HG02763 (cell line): ENCODE measurements at regions not wholly inside any gene's neighbourhood (a gene's known extent, or its start where the extent isn't known, plus 50 kb on each side); places are given as distances from the start of the nearest gene placed in this dataset.
A peak's percentile ranks its signal among the peaks of the same experiment; 100 is the strongest.

ENCODE experiments used
- ATAC-seq: cut with Tn5 transposase; IDR thresholded peaks from one replicate; pipeline ENCODE4 v1.9.1; 2021; ENCODE audit warnings: mild to moderate bottlenecking, moderate library complexity; ENCODE audit not compliant: unreplicated experiment

GRCh38 chr4:138964716-138965426, 50.7 kb upstream of the NOCT start:
- no peak for ATAC-seq

DNA sequence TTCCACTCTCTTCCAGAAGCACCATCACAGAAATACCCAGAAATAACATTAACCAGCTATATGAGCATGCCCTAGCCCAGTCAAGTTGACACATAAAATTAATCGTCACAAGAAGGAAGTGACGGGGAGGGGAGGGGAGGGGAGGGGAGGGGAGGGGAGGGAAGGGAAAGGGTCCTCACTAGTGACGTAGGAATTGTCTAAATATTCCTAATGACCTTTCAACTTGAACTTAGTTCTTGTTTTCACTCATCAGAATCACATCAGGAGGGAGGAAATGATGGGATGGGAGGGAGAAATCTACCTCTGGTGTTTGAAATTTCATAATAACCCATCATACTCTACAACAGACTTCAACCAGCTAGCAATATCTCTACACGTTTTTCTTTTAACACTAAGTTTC, 52.2 kb upstream of the NOCT start:
- no peak for ATAC-seq

GRCh38 chr4:138961664-138962063, 53.9 kb upstream of the NOCT start:
- no peak for ATAC-seq

GRCh38 chr4:138961129-138961528, 54.5 kb upstream of the NOCT start:
- ATAC-seq: no peak

GRCh38 chr4:138960175-138960710, 55.3 kb upstream of the NOCT start:
- no peak for ATAC-seq

DNA sequence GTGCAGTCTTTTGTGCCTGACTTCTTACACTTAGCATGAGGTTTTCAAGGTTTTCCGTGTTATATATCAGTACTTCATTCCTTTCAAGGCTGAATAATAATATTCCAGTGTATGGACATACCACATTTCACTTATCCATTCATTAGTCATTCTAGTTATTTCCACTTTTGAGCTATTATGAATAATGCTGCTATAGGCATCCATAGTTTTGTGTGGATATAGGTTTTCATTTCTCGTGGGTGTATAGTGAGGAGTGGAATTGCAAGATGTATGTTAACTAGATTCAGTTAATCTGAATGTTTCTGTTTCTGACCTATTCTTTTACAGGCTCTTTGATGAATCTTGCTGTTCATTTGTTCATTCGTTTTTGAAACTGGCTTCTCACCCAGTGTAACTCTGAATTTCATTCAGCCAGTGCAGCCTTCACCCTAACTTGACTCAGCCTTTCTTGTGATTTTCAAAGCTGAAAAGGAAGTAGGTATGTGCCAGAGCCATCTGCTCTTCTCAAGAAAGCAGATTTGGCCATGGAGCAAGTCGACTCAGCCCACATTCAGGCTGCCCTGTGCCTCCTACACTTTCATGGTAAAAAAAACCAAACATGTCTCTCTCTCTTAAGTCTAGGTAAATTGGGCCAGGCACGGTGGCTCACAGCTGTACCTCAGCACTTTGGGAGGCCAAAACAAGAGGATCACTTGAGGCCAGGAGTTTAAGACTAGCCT, 56.3 kb upstream of the NOCT start:
- no peak for ATAC-seq

- no peak for ATAC-seq
Observed at GRCh38 chr4:138958519-138958918, 57.1 kb upstream of the NOCT start.

GRCh38 chr4:138957302-138957701, 58.3 kb upstream of the NOCT start:
- no peak for ATAC-seq

DNA sequence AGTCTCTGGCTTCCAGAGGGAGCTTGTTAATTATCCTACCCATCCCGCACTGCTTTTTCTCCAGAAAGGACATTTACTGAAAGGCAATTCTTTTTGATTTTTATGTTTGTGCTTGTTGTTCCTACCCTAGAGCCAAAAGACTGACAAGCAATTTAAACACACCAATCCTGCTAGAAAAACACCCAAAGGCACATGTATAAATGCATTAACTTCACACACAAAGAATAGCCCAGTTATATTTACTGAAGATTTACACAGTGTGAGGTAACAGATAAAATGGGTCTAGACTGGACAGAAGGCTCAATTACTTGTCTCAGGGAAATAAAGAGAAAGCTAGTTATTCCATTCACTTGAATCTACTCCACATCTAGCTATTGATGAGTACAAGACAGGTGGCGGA, 61.2 kb upstream of the NOCT start:
- no peak for ATAC-seq

- ATAC-seq: no peak
Observed at GRCh38 chr4:138953961-138954371, 61.6 kb upstream of the NOCT start.

DNA sequence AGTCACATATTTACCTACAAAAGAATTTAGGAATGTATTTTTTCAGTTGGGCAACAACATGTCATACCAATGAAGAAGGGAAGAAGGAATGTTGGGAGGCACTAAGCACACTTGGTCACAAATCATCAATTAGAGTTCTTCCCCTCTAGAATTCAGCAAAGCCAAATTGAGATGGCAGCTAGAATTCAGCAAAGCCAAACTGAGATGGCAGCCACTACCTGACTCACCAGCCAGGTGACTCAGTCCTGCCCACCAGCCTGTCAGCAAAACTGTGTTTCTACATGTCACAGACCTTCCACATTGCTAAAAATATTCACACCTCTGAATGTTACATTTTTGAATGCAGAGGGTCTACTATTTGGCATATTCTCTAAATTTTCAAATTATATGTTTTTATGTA, 63.2 kb upstream of the NOCT start:
- ATAC-seq: no peak

- no peak for ATAC-seq
Observed at GRCh38 chr4:138951764-138952163, 63.8 kb upstream of the NOCT start.

DNA sequence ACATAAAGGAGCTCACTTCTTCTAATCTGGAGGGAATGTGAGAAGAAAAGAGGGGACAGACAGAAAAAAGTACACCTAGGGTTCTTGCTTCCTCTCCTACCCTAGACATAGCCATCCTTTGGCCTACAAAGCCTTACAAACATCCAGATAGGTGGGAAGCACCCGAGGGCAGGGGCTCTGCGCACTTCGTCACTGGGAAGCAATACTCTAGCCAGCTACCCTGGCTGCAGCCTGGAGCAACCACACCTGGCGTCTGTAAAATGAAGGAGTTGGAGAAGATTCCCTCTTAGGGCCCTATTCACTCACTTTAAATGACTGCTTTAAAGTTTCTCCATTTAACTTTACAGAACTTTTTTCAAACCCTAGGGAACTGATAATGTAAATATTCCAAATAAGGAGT, 65.7 kb upstream of the NOCT start:
- ATAC-seq: no peak

GRCh38 chr4:138948918-138949317, 66.7 kb upstream of the NOCT start:
- no peak for ATAC-seq

DNA sequence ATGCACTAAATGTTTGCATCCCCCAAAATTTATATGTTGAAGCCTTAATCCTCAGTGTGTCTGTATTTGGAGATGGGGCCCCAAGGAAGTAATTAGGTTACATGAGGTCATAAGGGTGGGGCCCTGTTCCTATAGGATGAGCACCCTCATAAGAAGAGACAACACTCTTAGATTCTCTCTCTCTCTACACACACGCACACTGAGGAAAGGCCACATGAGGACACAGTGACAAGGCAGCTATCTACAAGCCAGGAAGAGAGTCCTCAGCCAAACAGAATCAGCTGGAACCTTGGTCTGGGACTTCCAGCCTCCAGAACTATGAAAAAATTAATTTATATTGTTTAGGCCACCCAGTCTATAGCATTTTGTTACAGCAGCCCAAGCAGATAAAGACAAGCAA, 69.3 kb upstream of the NOCT start:
- ATAC-seq: no peak

DNA sequence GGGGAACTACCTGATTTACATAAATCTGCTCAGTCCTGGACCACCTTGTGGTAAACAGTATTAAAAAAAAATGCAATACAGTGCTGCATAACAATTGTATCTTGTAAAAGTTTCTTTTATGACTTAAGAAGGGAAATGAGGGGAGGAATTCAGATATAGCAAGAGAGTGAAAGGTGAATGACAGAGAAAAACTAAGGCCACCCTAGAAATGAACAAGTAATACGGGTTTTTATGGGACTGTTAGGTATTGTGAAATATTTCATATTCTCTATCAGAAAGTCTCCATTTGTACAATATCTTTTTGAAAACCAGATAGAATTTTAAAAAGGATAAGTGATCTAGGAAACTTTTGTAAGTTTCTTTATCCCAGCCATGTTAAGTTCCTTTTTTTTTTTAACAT, 69.7 kb upstream of the NOCT start:
- ATAC-seq: no peak

DNA sequence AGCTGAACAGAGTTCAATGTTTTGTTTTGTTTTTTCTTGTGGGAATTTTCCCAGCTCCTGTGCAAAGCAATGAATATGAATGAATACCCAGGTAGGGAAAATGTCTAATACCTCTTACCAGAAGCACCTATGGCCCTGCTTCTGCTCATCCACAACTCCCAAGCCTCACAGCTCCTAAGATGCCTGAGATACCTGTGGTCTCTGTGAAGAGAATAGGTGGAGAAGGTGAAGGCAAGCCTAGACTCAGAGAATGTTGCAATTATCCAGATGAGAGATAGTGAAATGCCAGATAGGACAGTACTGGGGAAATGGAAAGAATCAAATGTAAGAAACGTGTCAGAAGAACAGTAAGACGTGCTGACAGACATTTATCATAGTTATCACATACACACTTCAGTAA, 70.2 kb upstream of the NOCT start:
- ATAC-seq: no peak

GRCh38 chr4:138943893-138944292, 71.7 kb upstream of the NOCT start:
- ATAC-seq: no peak

DNA sequence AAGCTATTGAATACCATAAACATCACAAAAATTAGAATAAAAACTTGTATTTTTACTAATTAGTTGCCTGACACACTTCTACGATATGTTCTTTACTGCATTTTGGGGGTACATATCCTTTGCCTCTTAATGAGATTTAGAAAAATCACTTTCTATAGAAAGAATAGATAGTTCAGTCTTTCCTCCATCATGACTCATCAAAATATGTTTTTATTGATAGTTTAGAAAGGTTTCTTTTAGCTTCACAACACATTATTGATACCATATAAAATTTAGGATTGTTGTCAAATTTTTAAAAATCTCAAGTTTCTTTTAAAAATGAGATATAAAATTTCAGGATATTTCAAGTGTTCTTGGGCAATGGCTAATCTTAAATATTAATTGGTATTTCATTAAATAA, 74.5 kb upstream of the NOCT start:
- ATAC-seq: no peak

DNA sequence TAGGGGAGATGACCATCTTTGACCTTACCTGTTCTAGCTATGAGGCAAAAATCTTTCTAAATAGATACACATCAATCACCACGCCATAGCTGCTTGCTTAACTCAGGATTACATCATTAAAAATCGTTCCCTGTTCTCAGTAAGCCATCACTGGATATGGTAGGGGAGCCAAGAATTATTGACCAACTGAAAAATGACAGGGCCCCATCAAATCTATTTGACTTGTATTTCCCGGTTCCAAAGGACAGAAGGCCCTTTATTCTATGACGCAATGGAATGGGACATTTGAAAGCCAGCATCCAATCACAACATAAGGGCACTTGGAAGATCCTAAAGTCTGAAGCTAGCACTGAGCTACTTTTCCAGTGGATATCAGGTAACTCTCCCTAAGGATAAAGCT, 75.6 kb upstream of the NOCT start:
- no peak for ATAC-seq

GRCh38 chr4:138938366-138938690, 77.3 kb upstream of the NOCT start:
- peak; percentile 45 for ATAC-seq

DNA sequence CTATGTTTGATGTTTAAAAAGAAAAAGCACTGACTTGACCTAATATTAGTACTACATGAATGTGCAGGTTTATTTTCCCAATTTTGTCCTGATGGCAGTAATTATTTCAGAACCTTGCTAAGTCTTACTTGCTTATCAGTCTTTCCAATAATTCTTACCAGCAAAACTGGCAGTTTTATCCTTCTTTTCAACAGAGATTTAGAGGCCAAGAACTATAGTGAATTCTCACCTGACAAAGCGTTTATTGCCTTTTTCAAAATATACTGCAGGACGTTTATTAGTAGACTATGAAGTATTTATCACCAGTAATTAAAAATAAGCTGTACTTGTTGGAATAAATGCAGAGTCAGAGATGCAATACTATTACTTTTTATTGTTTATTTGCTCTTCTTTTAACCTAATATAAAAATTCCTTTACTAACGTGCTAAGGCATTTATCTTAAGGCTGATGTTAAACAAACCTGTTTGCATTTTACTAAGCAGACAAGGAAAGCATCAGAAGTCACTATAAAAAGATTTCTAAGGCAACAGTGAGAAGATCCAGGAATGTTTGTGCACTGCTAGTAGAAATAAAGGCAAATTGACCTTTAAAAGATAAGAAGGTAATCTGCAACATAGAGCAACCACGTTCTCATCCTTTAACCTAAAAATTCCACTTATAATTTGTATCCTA, 80.3 kb upstream of the NOCT start:
- ATAC-seq: no peak
